T-helper 2 cell treated with Interferon-gamma antibody and Interleukin-4, amounts not matched to agents 100 ng/mL and 5 ng/mL, for 36 hours (primary cell): ENCODE measurements at regions not wholly inside any gene's neighbourhood (a gene's known extent, or its start where the extent isn't known, plus 50 kb on each side); places are given as distances from the start of the nearest gene placed in this dataset.
"Not testable (repeated sequence)": the region's sequence is repeated elsewhere in the genome, so short reads cannot be mapped to it uniquely, and the experiment has no call there.

Source experiments
- intact Hi-C: fragments of 100-400 bp; cut with micrococcal nuclease; formaldehyde crosslinking; loops from one replicate; pipeline ENCODE4 v1.15.1; 2023

GRCh38 chr20:24833592-24833991, 115.5 kb upstream of the CST7 start:
- intact Hi-C loops, result no loop called here

- intact Hi-C loops, result no loop called here
Measured at GRCh38 chr20:24834310-24834709, 114.8 kb upstream of the CST7 start.

- intact Hi-C loops, result no loop called here
Measured at GRCh38 chr20:24835195-24835594, 113.9 kb upstream of the CST7 start.

DNA sequence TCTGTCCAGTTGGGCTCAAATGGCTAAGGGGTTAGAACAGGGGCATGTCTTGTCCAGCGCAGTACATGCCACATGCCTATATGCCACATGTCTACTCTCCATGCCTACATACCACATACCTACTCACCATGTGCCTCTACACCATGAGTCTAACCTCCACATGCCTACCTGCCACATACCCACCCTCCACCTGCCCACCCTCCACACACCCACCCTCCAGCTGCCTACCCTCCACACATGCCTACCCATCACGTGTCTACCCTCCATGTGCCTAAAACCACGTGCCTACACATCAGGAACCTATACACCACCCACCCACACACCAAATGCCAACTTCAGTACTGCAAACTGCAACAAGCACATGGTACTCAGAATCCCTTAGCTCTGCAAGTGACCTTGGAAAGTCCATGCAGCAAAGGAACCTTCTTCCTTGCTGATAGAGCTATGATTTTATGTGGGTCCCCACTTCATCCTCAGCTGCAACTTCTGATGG, 113.0 kb upstream of the CST7 start:
- intact Hi-C loops, result no loop called here

- intact Hi-C loops, result no loop called here
Measured at GRCh38 chr20:24836661-24837299, 112.3 kb upstream of the CST7 start.

DNA sequence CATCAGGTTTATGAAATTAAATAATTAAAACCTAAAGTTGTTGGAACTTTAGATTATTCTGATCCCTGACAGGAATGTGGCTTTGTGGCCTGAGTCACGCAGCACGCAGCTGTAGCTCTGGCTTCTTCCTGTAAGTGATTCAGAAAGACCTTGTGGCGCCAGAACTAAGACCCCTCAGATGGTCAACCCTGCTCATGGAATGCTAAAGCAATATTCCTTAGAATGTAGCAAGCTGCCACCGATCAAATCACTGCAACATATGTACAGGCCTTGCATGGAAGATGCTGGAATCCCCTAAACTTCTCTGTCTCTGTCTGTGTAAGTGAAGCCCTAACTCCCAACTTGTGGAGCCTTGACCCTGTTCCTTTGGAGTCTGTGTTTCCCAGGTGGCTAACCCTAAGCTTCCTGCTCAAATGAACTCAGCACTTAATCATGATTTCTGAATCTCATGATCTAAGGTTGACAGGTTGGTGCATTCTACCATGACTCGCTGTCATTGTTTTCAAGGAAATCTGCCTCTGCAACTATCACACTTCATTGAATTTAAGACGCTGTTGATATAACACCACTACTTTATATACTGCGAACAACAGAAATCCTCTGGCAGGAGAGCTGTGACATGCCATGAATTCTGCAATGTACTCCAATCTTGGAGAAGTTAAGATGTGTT, 111.2 kb upstream of the CST7 start:
- intact Hi-C loops, result no loop called here

GRCh38 chr20:24838546-24839535, 110.2 kb upstream of the CST7 start:
- intact Hi-C loops, result no loop called here

DNA sequence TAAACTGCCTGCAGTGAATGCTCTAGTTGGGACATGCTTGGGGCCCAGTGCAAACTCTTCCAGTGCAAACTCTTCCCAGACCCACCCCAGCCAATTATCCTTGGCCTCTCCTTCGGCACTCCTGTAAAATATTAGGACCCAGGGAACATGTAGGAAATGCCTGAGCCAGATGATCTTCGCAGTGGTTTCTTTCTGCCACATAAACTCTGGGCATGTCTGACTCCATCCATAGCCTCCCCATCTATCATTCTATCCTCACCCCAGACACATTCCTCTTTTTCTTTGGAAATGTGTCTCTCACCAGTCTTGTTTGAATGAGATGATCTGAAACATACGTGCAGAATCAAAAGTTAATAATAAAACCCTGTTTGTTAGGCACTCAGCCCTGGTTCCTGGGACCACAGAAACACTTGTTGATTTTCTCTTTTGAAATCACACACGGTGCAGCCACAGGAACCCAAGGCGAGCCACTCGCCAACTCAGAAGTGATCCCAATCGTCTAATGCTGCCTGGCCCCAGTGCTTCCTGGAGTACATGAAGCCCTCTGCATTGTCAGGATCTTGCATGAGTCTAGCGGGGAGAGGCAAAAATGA, 108.9 kb upstream of the CST7 start:
- intact Hi-C loops, result no loop called here

- intact Hi-C loops, result no loop called here
Measured at GRCh38 chr20:24842274-24842917, 106.7 kb upstream of the CST7 start.

GRCh38 chr20:24842918-24843715, 106.0 kb upstream of the CST7 start:
- intact Hi-C loops, result no loop called here

DNA sequence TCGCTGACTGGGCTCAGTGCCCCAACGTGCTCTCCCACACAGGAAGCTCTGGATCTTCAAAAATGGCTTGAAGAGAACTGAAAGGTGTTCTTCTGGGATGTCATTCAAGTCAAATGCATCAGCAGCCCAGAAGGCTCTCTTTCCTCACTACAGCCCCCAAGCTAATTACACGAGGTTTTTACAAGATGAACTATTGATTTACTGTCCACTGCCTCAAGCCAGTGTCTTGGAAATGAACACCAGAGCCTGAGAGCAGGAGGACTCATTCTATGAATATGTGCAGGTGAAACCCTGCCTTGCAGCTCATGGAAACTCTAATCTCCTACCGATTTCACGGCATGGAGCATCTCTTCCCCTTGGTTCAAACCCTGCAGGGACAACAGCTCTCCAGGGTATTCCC, 98.9 kb upstream of the CST7 start:
- intact Hi-C loops, result no loop called here

GRCh38 chr20:24851346-24852019, 97.6 kb upstream of the CST7 start:
- intact Hi-C loops, result no loop called here

DNA sequence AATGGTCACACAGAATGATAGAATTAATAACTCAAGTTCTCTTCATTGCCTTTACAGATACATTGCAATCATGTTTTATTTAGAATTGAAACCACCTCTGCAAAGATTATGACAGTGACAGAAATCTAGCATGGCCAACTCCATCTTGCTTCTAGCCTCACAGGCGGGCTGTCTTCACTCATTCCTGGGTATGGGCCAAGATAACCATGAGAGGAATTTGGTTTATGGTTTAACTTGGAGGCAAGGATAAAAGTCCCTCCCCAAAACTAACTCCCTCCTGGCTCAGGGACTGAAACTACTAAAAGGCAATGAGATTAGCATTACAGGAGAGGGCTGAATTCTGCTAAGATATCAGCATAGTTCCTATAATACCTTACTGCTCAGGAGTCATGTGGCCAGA, 95.2 kb upstream of the CST7 start:
- intact Hi-C loops, result no loop called here

GRCh38 chr20:24855848-24856247, 93.2 kb upstream of the CST7 start:
- intact Hi-C loops, result no loop called here

DNA sequence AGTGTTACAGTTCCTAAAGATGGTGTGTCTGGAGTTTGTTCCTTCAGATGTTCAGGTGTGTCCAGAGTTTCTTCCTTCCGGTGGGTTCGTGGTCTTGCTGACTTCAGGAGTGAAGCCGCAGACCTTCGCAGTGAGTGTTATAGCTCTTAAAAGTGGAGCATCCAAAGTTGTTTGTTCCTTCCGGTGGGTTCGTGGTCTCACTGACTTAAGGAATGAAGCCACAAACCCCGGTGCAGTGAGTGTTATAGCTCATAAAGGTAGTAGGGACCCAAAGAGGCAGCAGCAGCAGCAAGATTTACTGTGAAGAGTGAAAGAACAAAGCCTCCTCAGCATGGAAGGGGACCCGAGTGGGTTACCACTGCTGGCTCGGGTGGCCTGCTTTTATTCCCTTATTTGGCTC, 90.6 kb upstream of the CST7 start:
- intact Hi-C loops, result not testable (repeated sequence)

DNA sequence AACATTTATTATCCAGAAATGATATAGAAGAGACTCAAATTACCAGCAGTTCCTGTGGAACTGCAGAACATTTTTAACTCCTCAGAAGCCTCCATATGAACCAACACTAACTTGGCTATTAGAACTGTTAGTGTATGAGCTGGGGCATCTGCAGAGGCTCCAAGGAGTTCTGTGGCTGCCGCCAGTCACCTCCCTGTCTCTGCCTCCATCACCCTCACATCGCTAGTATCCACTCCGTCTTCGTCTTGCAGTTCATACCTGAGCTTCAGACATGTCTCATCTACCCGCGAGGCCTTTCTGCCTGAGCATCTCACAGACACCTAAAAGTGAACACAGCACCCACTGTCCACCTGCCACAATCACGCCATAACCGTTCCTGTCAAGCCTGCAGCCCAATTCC, 89.5 kb upstream of the CST7 start:
- intact Hi-C loops, result no loop called here

DNA sequence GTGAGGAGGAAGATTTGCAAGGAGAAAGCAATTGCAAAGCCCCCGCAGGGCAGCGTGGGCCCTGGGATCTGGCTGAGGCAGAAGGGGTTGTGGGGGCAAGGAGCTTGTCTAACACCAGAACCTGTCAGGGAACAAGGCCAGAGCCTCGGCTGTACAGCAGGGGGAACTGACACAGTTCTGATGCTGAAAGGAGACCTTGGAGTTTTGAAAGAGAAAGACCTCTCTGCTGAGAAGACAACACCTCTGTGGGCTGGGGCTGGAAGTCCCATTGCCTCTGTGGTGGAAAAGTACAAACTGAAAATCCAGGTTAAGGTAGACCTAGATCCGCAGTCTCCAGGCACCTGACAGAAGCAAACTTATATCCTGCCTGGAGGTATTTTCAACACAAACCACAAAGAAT, 86.9 kb upstream of the CST7 start:
- intact Hi-C loops, result no loop called here

DNA sequence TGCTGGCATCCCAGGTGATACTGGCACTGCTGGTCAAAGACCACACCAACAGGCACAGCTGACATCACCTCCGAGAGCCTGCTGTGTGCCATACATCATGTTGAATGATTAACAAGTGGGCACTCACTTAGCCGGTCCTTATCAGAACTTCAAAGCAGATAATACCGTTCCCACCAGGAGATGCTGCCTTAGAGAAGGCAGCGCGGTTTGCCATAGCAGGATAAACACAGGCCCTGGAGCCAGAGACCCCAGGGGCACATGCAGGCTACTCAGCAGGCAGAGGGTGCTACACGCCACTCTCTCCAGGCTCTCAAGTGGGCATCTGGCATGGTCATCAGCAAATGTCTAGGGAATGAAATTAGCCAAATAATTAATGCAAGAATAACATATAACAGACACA, 86.5 kb upstream of the CST7 start:
- intact Hi-C loops, result no loop called here

DNA sequence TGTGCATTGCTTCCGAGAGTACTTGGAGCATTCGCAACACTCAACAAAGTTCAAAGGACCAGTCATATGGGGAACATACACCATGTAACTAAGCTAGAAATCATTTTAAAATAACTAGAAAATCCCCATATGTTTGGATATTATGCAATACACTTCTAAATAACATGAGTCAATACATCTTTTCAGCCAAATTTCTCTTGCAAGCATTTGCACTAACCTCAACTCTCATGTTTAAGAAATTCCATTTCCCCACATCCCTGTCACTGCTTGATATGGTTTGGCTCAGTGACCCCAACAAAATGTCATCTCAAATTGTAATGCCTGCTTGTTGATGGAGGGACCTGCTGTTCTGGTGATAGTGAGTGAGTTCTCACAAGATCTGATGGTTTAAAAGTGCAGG, 85.7 kb upstream of the CST7 start:
- intact Hi-C loops, result no loop called here

- intact Hi-C loops, result no loop called here
Measured at GRCh38 chr20:24866008-24866407, 83.1 kb upstream of the CST7 start.
